ENCODE measurements at regions not wholly inside any gene's neighbourhood (a gene's known extent, or its start where the extent isn't known, plus 50 kb on each side); places are given as distances from the start of the nearest gene placed in this dataset.

DNA sequence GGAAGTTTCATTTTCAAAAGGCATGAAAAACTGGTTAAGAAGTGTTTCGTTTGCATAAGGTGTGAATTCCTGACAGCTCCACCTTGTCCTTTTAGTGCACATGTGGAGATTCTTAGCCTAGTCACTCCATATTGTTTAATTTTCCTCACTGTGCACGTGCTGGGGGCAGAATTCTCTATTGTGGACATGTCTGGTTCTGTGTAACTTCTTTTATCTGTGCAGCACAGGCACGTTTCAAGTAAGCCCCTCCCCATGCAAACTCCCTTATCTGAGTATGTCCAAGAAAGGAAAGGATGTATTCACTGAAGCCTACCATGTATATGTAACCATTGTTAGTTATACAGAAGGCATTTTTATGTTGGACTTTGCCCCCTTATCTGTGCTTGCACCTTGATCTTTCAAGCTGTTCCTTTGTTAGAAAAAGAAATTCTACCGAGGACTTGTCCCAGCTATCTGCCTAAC, 1346.3 kb downstream of the REEP3 start:
- H2BK5ac ChIP-seq (ENCODE audit: low read length), result no peak overlapping the region
- no peak overlapping the region for H3K14ac ChIP-seq (ENCODE audit: low read length)
- H4K91ac ChIP-seq (ENCODE audit: low read depth, low read length, poor library complexity), result no peak overlapping the region
- no peak overlapping the region for H3K18ac ChIP-seq (ENCODE audit: low read length)
- no peak overlapping the region for H3K23ac ChIP-seq (ENCODE audit: low read depth, low read length, poor library complexity)
- H2BK15ac ChIP-seq (ENCODE audit: low read length), result no peak overlapping the region
- H2BK12ac ChIP-seq (ENCODE audit: low read length), result no peak overlapping the region
- H2AK5ac ChIP-seq (ENCODE audit: low read depth, low read length), result no peak overlapping the region
- DNase-seq (ENCODE audit: low spot score), result no peak
- H4K8ac ChIP-seq (ENCODE audit: low read depth, low read length), result no peak overlapping the region
- H3K4me3 ChIP-seq (ENCODE audit: low read length in 2 of 2), result no peak overlapping the region
- no peak overlapping the region for H3K4ac ChIP-seq (ENCODE audit: low read length)
- H3K27me3 ChIP-seq (ENCODE audit: control insufficient read depth in 3 of 3, insufficient read depth in 3 of 3, low read depth in 1 of 3, low read length in 3 of 3), result no peaks in the 10 kb centered on the region
- H3K9ac ChIP-seq (ENCODE audit: low read depth, low read length, poor library complexity), result no peak overlapping the region
- peak overlapping the region; percentile 25 for H2AFZ ChIP-seq (ENCODE audit: low read length)
- H3K79me1 ChIP-seq (ENCODE audit: low read depth, low read length), result no peaks in the 10 kb centered on the region
- H2BK120ac ChIP-seq (ENCODE audit: low read depth, low read length), result no peak overlapping the region
- WGBS, 2 donors (ENCODE audit: extremely low coverage in 2 of 2, insufficient read length in 2 of 2, insufficient replicate concordance in 1 of 2), result no CpG with 5 or more reads among the region's 4 CpGs
- no peak overlapping the region for H3K27ac ChIP-seq (replicated peaks; ENCODE audit: low read length)
- H3K9me3 ChIP-seq (replicated peaks in 1 of 2; ENCODE audit: control insufficient read depth in 2 of 2, insufficient read depth in 1 of 2, low read depth in 1 of 2, low read length in 2 of 2), result no peaks in the 10 kb centered on the region
- peaks cover 0 to 1% of the 10 kb centered on the region in 2 donors for H3K4me1 ChIP-seq (ENCODE audit: control insufficient read depth in 2 of 2, insufficient read depth in 1 of 2, low read depth in 1 of 2, low read length in 2 of 2)
- H3K4me2 ChIP-seq (ENCODE audit: insufficient read depth, low read length, poor library complexity, severe bottlenecking), result no peak overlapping the region
- no peaks in the 10 kb centered on the region for H3K36me3 ChIP-seq (replicated peaks in 1 of 2; ENCODE audit: control insufficient read depth in 2 of 2, insufficient read depth in 2 of 2, low read length in 2 of 2)

DNA sequence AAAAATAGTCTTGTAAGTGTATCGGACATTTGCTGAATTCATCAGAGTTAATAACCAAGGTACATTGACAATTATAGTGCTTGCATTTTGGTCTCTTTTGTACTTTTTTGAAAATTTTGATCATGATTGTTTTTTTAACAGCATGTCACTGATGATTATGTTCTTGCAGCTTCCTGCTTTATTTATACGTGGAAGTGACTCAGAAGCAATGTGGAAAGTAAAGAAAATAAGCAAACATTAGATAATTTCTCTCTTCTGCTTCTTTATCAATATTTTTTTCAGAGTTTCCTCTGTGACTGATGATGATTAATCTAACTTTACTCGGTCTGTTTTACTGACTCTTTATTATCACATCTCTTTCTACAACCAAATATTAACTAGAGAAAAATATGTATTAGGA, 1351.9 kb downstream of the REEP3 start:
- Histone ChIP-seq H3K4me2 (ENCODE audit: insufficient read depth, low read length, poor library complexity, severe bottlenecking) (no peak overlapping the region), H2BK12ac (ENCODE audit: low read length) (no peak overlapping the region), H3K79me1 (ENCODE audit: low read depth, low read length) (no peaks in the 10 kb centered on the region), H3K27me3 (ENCODE audit: control insufficient read depth in 3 of 3, insufficient read depth in 3 of 3, low read depth in 1 of 3, low read length in 3 of 3) (no peaks in the 10 kb centered on the region), H3K9me3 (replicated peaks in 1 of 2; ENCODE audit: control insufficient read depth in 2 of 2, insufficient read depth in 1 of 2, low read depth in 1 of 2, low read length in 2 of 2) (no peaks in the 10 kb centered on the region), H3K36me3 (replicated peaks in 1 of 2; ENCODE audit: control insufficient read depth in 2 of 2, insufficient read depth in 2 of 2, low read length in 2 of 2) (no peaks in the 10 kb centered on the region), H3K18ac (ENCODE audit: low read length) (no peak overlapping the region), H3K27ac (replicated peaks; ENCODE audit: low read length) (no peak overlapping the region), H4K91ac (ENCODE audit: low read depth, low read length, poor library complexity) (no peak overlapping the region), H2BK120ac (ENCODE audit: low read depth, low read length) (no peak overlapping the region), H2AFZ (ENCODE audit: low read length) (no peak overlapping the region), H2BK15ac (ENCODE audit: low read length) (no peak overlapping the region), H3K14ac (ENCODE audit: low read length) (no peak overlapping the region), H2BK5ac (ENCODE audit: low read length) (no peak overlapping the region), H3K4ac (ENCODE audit: low read length) (no peak overlapping the region), H4K8ac (ENCODE audit: low read depth, low read length) (no peak overlapping the region), H3K4me3 (ENCODE audit: low read length in 2 of 2) (no peak overlapping the region), H3K4me1 (ENCODE audit: control insufficient read depth in 2 of 2, insufficient read depth in 1 of 2, low read depth in 1 of 2, low read length in 2 of 2) (peaks cover 0 to 3% of the 10 kb centered on the region in 2 donors), H2AK5ac (ENCODE audit: low read depth, low read length) (no peak overlapping the region), H3K9ac (ENCODE audit: low read depth, low read length, poor library complexity) (no peak overlapping the region), H3K23ac (ENCODE audit: low read depth, low read length, poor library complexity) (no peak overlapping the region)
- WGBS, 2 donors (ENCODE audit: extremely low coverage in 2 of 2, insufficient read length in 2 of 2, insufficient replicate concordance in 1 of 2), result no CpG with 5 or more reads among the region's 3 CpGs
- no peak for DNase-seq (ENCODE audit: low spot score)

DNA sequence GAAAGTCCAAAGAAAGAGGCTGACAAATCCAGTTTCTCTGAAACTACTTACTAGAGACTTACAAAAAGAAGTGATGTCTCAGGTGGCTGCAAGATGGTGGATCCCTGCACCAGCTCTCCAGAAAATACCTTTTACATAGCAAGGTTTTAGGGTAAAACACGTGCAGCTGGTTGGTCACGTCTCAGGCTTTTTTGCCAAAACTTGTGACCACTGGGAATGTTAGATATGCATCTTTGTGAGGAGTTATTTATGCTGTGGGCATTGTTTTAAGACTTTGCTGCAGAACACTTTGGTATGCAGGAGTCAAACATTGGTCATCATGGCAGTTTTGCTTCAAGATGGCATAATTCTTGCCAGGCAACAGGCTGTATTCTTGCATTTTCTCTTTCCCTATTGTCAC, 1352.8 kb downstream of the REEP3 start:
- no peak for DNase-seq (ENCODE audit: low spot score)
- no peaks in the 10 kb centered on the region for H3K79me1 ChIP-seq (ENCODE audit: low read depth, low read length)
- no peak overlapping the region for H2BK120ac ChIP-seq (ENCODE audit: low read depth, low read length)
- no peak overlapping the region for H3K4ac ChIP-seq (ENCODE audit: low read length)
- no peak overlapping the region for H2BK5ac ChIP-seq (ENCODE audit: low read length)
- H4K91ac ChIP-seq (ENCODE audit: low read depth, low read length, poor library complexity), result no peak overlapping the region
- WGBS, 2 donors (ENCODE audit: extremely low coverage in 2 of 2, insufficient read length in 2 of 2, insufficient replicate concordance in 1 of 2), result no CpG with 5 or more reads among the region's 2 CpGs
- H2BK12ac ChIP-seq (ENCODE audit: low read length), result no peak overlapping the region
- H3K9me3 ChIP-seq (replicated peaks in 1 of 2; ENCODE audit: control insufficient read depth in 2 of 2, insufficient read depth in 1 of 2, low read depth in 1 of 2, low read length in 2 of 2), result no peaks in the 10 kb centered on the region
- no peak overlapping the region for H3K23ac ChIP-seq (ENCODE audit: low read depth, low read length, poor library complexity)
- peaks cover 0 to 3% of the 10 kb centered on the region in 2 donors for H3K4me1 ChIP-seq (ENCODE audit: control insufficient read depth in 2 of 2, insufficient read depth in 1 of 2, low read depth in 1 of 2, low read length in 2 of 2)
- no peaks in the 10 kb centered on the region for H3K36me3 ChIP-seq (replicated peaks in 1 of 2; ENCODE audit: control insufficient read depth in 2 of 2, insufficient read depth in 2 of 2, low read length in 2 of 2)
- H3K27ac ChIP-seq (replicated peaks; ENCODE audit: low read length), result no peak overlapping the region
- H2AFZ ChIP-seq (ENCODE audit: low read length), result no peak overlapping the region
- H3K14ac ChIP-seq (ENCODE audit: low read length), result no peak overlapping the region
- H3K18ac ChIP-seq (ENCODE audit: low read length), result no peak overlapping the region
- no peak overlapping the region for H4K8ac ChIP-seq (ENCODE audit: low read depth, low read length)
- H2BK15ac ChIP-seq (ENCODE audit: low read length), result no peak overlapping the region
- H3K4me2 ChIP-seq (ENCODE audit: insufficient read depth, low read length, poor library complexity, severe bottlenecking), result no peak overlapping the region
- no peak overlapping the region for H3K4me3 ChIP-seq (ENCODE audit: low read length in 2 of 2)
- H2AK5ac ChIP-seq (ENCODE audit: low read depth, low read length), result no peak overlapping the region
- no peaks in the 10 kb centered on the region for H3K27me3 ChIP-seq (ENCODE audit: control insufficient read depth in 3 of 3, insufficient read depth in 3 of 3, low read depth in 1 of 3, low read length in 3 of 3)
- no peak overlapping the region for H3K9ac ChIP-seq (ENCODE audit: low read depth, low read length, poor library complexity)

DNA sequence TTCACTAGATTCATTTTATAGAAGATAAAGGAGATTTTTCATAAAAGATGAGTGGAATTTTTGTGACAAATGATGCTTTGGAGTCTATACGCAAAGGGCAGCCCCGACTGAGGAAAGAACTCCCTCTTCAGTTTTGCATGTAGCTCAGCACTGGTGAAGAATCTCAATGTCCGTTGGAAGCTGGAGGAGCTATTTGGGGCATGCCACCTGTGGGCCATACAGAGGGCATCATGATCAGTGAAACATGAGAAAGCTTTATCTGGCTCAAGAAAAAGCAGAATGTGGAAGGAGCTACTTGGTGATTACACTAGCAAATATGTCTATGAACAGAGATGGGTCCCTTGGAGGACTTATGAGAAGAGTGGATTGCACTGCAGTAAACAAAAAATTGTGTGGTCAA, 1359.3 kb downstream of the REEP3 start:
- no peak overlapping the region for H2BK120ac ChIP-seq (ENCODE audit: low read depth, low read length)
- no peak overlapping the region for H3K14ac ChIP-seq (ENCODE audit: low read length)
- no peak overlapping the region for H2BK12ac ChIP-seq (ENCODE audit: low read length)
- H2AFZ ChIP-seq (ENCODE audit: low read length), result no peak overlapping the region
- H3K4me1 ChIP-seq (ENCODE audit: control insufficient read depth in 2 of 2, insufficient read depth in 1 of 2, low read depth in 1 of 2, low read length in 2 of 2), result no peaks in the 10 kb centered on the region
- no peak overlapping the region for H4K91ac ChIP-seq (ENCODE audit: low read depth, low read length, poor library complexity)
- no peaks in the 10 kb centered on the region for H3K79me1 ChIP-seq (ENCODE audit: low read depth, low read length)
- H3K18ac ChIP-seq (ENCODE audit: low read length), result no peak overlapping the region
- no peaks in the 10 kb centered on the region for H3K36me3 ChIP-seq (replicated peaks in 1 of 2; ENCODE audit: control insufficient read depth in 2 of 2, insufficient read depth in 2 of 2, low read length in 2 of 2)
- H4K8ac ChIP-seq (ENCODE audit: low read depth, low read length), result no peak overlapping the region
- no peak overlapping the region for H3K27ac ChIP-seq (replicated peaks; ENCODE audit: low read length)
- H3K27me3 ChIP-seq (ENCODE audit: control insufficient read depth in 3 of 3, insufficient read depth in 3 of 3, low read depth in 1 of 3, low read length in 3 of 3), result no peaks in the 10 kb centered on the region
- no peak overlapping the region for H3K4me3 ChIP-seq (ENCODE audit: low read length in 2 of 2)
- no peak overlapping the region for H2BK15ac ChIP-seq (ENCODE audit: low read length)
- no peak for DNase-seq (ENCODE audit: low spot score)
- H2AK5ac ChIP-seq (ENCODE audit: low read depth, low read length), result no peak overlapping the region
- H2BK5ac ChIP-seq (ENCODE audit: low read length), result no peak overlapping the region
- no peak overlapping the region for H3K4ac ChIP-seq (ENCODE audit: low read length)
- WGBS, 2 donors (ENCODE audit: extremely low coverage in 2 of 2, insufficient read length in 2 of 2, insufficient replicate concordance in 1 of 2), result no CpG with 5 or more reads among the region's 3 CpGs
- no peak overlapping the region for H3K4me2 ChIP-seq (ENCODE audit: insufficient read depth, low read length, poor library complexity, severe bottlenecking)
- H3K23ac ChIP-seq (ENCODE audit: low read depth, low read length, poor library complexity), result no peak overlapping the region
- no peak overlapping the region for H3K9ac ChIP-seq (ENCODE audit: low read depth, low read length, poor library complexity)
- no peaks in the 10 kb centered on the region for H3K9me3 ChIP-seq (replicated peaks in 1 of 2; ENCODE audit: control insufficient read depth in 2 of 2, insufficient read depth in 1 of 2, low read depth in 1 of 2, low read length in 2 of 2)

Measured in neuronal stem cell (in vitro differentiated cells).